ENCODE measurements at regions not wholly inside any gene's neighbourhood (a gene's known extent, or its start where the extent isn't known, plus 50 kb on each side); places are given as distances from the start of the nearest gene placed in this dataset.

DNA sequence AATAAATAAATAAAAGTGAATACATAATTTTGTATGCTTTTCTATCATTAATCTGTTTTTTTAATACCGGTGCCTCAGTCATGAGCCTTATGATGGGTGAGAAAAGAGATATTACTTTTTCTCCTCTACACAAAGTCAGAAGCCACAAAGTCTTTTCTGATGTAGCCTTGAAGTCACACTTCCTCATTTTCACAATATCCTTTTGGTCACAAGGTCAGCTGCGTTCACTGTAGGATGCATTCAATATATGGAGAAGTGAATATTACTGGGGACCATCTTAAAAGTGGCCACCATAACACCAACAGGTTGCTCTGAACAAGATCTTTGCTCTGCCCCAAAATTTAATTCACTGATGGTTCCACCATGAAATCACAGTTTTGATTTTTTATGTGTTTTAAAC lies 83.3 kb upstream of the TNR start:
- TF ChIP-seq, protein P1, sequence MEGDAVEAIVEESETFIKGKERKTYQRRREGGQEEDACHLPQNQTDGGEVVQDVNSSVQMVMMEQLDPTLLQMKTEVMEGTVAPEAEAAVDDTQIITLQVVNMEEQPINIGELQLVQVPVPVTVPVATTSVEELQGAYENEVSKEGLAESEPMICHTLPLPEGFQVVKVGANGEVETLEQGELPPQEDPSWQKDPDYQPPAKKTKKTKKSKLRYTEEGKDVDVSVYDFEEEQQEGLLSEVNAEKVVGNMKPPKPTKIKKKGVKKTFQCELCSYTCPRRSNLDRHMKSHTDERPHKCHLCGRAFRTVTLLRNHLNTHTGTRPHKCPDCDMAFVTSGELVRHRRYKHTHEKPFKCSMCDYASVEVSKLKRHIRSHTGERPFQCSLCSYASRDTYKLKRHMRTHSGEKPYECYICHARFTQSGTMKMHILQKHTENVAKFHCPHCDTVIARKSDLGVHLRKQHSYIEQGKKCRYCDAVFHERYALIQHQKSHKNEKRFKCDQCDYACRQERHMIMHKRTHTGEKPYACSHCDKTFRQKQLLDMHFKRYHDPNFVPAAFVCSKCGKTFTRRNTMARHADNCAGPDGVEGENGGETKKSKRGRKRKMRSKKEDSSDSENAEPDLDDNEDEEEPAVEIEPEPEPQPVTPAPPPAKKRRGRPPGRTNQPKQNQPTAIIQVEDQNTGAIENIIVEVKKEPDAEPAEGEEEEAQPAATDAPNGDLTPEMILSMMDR (IDR thresholded peaks at IDR 0.05), result no peak
- no peak for TF ChIP-seq POLR2A (IDR thresholded peaks at IDR 0.05)
- TF ChIP-seq POLR2AphosphoS5 (IDR thresholded peaks at IDR 0.05), result no peak

All from gastroesophageal sphincter (tissue), 3 donors.